Islet of Langerhans (tissue), 1 donor: ENCODE measurements at regions not wholly inside any gene's neighbourhood (a gene's known extent, or its start where the extent isn't known, plus 50 kb on each side); places are given as distances from the start of the nearest gene placed in this dataset.
"Not testable (repeated sequence)": the region's sequence is repeated elsewhere in the genome, so short reads cannot be mapped to it uniquely, and the experiment has no call there.

ENCODE experiments used
- FAIRE-seq: peaks from one replicate; lab custom pipeline; 2011; peaks lifted over from hg19 to GRCh38; lab: Jason Lieb, UNC

- peak; percentile 99 for FAIRE-seq
These were observed 152.1 kb upstream of the PRSS12 start for GRCh38 chr4:118504927-118505326.

GRCh38 chr4:118505491-118505890, 152.7 kb upstream of the PRSS12 start:
- FAIRE-seq = not testable (repeated sequence)

- FAIRE-seq = not testable (repeated sequence)
These were observed 160.1 kb upstream of the PRSS12 start for GRCh38 chr4:118512870-118513269.

GRCh38 chr4:118514332-118514731, 161.5 kb upstream of the PRSS12 start:
- not testable (repeated sequence) for FAIRE-seq

GRCh38 chr4:118516107-118516506, 163.3 kb upstream of the PRSS12 start:
- FAIRE-seq = not testable (repeated sequence)

GRCh38 chr4:118530107-118530506, 155.1 kb upstream of the METTL14 start:
- not testable (repeated sequence) for FAIRE-seq

GRCh38 chr4:118531947-118532346, 153.2 kb upstream of the METTL14 start:
- FAIRE-seq = peak; percentile 82

- peak; percentile 73 for FAIRE-seq
These were observed 149.4 kb upstream of the METTL14 start for GRCh38 chr4:118535788-118536187.

- peak; percentile 99 for FAIRE-seq
These were observed 145.6 kb upstream of the METTL14 start for GRCh38 chr4:118539412-118540077.

- FAIRE-seq = not testable (repeated sequence)
These were observed 128.6 kb upstream of the METTL14 start for GRCh38 chr4:118556576-118556975.

- FAIRE-seq = no peak
These were observed 127.8 kb upstream of the METTL14 start for GRCh38 chr4:118557298-118557851.

GRCh38 chr4:118558188-118558587, 127.0 kb upstream of the METTL14 start:
- FAIRE-seq = not testable (repeated sequence)

- FAIRE-seq = not testable (repeated sequence)
These were observed 123.6 kb upstream of the METTL14 start for GRCh38 chr4:118561559-118561958.

GRCh38 chr4:118566003-118566513, 119.1 kb upstream of the METTL14 start:
- not testable (repeated sequence) for FAIRE-seq

- FAIRE-seq = not testable (repeated sequence)
These were observed 112.2 kb upstream of the METTL14 start for GRCh38 chr4:118572991-118573390.

- not testable (repeated sequence) for FAIRE-seq
These were observed 110.8 kb upstream of the METTL14 start for GRCh38 chr4:118574251-118574913.

- not testable (repeated sequence) for FAIRE-seq
These were observed 110.1 kb upstream of the METTL14 start for GRCh38 chr4:118575057-118575456.

GRCh38 chr4:118575726-118576125, 109.5 kb upstream of the METTL14 start:
- not testable (repeated sequence) for FAIRE-seq

GRCh38 chr4:118576709-118577219, 108.4 kb upstream of the METTL14 start:
- FAIRE-seq = not testable (repeated sequence)

GRCh38 chr4:118585015-118585414, 100.2 kb upstream of the METTL14 start:
- FAIRE-seq = no peak

GRCh38 chr4:118586357-118586790, 98.8 kb upstream of the METTL14 start:
- no peak for FAIRE-seq

GRCh38 chr4:118587116-118587831, 97.9 kb upstream of the METTL14 start:
- no peak for FAIRE-seq
